LHCN-M2 (cell line): ENCODE measurements at regions not wholly inside any gene's neighbourhood (a gene's known extent, or its start where the extent isn't known, plus 50 kb on each side); places are given as distances from the start of the nearest gene placed in this dataset.
A peak's percentile ranks its signal among the peaks of the same experiment; 100 is the strongest.
"Not testable (repeated sequence)": the region's sequence is repeated elsewhere in the genome, so short reads cannot be mapped to it uniquely, and the experiment has no call there.

Experiments
- DNase-seq: peaks from one replicate; pipeline ENCODE4 v3.0.0-alpha.2; 2012; ENCODE audit warnings: low read depth

DNA sequence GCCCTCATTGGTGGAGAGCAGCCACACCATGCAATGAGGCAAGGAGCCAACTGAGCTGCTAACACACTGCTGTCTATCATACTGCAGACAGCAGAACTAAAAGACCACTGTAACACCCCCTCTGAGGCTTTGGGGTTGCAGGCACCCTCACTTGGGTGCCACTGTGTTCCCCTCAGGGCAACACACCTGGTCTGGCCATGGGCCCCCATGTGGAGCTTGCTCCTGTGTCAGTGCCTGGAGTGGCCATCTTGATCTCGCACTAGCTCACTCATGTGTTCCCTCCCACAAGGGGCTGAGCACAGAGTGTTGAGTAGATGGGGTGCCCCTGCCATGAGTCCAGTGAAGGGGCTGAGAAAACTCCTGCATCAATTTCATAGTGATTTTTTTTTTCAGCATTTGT is 532.4 kb upstream of the FTMT start:
- DNase-seq, result no peak

GRCh38 chr5:121325930-121326329 is 525.8 kb upstream of the FTMT start:
- DNase-seq, result no peak

- DNase-seq, result no peak
Observed at GRCh38 chr5:121350181-121350930, 501.3 kb upstream of the FTMT start.

DNA sequence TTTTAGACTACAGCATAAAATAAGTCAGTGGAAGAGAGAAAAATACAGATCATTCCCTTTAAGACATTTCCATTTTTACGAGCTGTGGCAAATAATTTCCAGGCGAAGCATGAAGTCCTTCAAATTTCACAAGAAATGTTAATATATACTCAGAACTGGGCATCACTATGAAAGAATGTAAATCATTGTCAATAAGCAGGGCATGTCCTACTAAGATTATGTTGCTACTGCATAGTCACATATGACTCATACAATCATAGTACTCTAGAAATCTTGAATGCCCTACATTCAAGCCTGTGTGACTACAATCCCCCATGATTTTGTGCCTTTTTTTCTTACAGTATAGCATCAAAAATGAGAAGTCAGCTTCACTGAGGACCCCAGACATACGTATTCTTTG is 485.2 kb upstream of the FTMT start:
- peak; percentile 1 for DNase-seq

DNA sequence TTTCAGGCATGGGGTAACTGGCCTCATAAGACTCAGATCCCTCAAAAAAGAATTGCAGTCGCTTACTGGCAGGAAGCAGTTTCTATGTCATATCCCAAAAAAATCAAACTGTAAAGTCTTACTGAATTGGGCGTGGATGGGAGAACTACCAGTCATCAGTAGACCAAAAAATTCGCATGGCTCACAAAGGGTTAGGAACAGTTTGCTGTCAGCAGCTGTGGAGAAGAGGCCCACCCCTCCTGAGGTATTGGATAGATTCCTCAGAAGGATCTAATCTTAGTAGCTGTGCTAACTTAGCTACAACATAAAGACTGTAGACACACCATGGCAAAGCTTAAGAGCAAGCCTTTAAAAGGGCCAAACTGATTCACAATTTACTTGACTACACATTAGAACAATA is 478.3 kb upstream of the FTMT start:
- DNase-seq, result no peak

- DNase-seq, result no peak
Observed at GRCh38 chr5:121377461-121377860, 474.2 kb upstream of the FTMT start.

GRCh38 chr5:121378046-121378445 is 473.6 kb upstream of the FTMT start:
- DNase-seq, result no peak

GRCh38 chr5:121378559-121379359 is 472.9 kb upstream of the FTMT start:
- no peak for DNase-seq

GRCh38 chr5:121380066-121380465 is 471.6 kb upstream of the FTMT start:
- no peak for DNase-seq

GRCh38 chr5:121384359-121384758 is 467.3 kb upstream of the FTMT start:
- no peak for DNase-seq

- DNase-seq, result no peak
Observed at GRCh38 chr5:121386334-121386733, 465.3 kb upstream of the FTMT start.

DNA sequence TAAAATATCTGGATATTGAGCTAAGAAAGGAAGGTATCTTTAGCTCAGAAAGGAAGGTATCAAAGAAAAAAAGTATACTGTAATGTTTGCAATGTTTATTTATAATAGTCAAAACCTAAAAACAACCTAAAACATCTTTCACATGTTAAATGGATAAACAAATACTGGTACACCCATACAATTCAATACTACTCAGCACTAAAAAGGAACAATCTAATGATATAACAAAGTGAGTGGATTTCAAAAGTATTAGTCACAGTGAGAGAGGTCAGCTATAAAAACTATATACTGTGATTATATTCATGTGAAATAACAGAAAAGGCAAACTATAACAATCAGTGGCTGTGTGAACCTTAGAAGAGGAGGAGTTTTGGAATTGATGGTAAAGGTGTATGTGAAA is 455.0 kb upstream of the FTMT start:
- DNase-seq, result no peak

GRCh38 chr5:121399879-121400278 is 451.8 kb upstream of the FTMT start:
- DNase-seq, result no peak

- no peak for DNase-seq
Observed at GRCh38 chr5:121408778-121409177, 442.9 kb upstream of the FTMT start.

DNA sequence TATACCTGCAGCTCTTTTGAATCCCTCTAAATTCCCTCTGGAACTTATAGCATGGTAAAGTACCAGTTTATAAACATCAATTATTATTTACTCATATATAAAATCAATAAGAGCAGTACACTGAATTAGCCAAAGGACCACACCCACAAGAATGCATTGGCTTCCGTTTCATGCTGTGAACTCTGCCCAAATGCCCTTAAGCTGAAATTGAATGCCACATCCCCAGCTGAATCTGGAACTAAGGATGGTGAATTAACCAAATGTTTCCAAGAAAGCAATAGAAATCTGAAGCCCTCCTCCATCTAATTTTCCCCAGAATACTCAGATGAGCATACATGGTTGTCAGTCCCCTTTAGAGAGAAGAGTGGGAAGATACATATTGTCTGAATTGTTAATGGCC is 436.4 kb upstream of the FTMT start:
- DNase-seq, result no peak

- no peak for DNase-seq
Observed at GRCh38 chr5:121421646-121422045, 430.0 kb upstream of the FTMT start.

DNA sequence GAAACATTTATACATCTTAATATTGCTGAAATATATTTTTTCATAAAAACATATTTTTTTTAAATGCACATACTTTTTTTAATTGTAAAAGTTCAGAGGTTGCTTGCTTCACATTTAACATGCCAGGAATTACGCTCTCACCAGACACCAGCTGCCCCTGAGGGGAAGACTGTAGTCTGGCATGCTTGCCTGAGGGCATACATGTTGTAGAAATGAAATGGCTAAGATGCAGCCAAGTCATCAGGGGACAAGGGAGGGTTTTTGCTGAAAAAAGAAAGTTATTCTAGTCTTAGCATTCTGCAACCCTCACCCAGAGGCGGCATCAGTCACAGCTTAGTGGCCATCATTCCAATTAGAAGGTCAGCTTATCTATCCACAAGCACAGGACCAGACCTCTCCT is 426.7 kb upstream of the FTMT start:
- no peak for DNase-seq

DNA sequence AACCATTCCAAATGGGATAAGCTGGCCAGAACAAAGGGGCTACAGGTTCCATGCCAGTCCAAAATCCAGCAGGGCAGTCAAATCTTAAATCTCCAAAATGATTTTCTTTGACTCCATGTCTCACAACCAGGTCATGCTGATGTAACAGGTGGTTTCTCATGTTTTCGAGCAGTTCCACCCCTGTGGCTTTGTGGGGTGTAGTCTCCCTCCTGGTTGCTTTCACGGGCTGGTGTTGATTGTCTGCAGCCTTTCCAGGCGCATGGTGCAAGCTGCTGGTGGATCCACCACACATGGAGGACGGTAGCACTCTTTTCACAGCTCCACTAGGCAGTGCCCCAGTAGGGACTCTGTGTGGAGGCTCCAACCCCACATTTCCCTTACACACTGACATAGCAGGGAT is 425.5 kb upstream of the FTMT start:
- DNase-seq, result no peak

GRCh38 chr5:121429761-121430160 is 421.9 kb upstream of the FTMT start:
- no peak for DNase-seq

DNA sequence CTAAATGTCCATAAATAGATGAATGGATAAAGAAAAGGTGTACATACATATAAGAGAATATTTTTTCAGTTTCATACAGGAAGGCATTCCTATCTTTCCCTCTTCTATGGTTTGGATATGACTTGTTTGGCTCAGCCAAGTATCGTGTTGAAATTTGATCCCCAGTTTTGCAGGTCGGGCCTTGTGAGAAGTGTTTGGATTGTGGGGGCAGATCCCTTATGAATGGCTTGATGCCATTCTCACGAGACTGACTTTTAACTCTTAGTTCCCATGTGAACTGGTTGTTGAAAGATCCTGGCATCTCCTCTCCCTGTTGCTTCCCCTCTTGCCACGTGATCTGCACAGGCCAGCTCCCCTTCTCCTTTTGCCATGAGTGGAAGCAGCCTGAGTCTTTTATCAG is 421.1 kb upstream of the FTMT start:
- no peak for DNase-seq

- no peak for DNase-seq
Observed at GRCh38 chr5:121445511-121445910, 406.2 kb upstream of the FTMT start.

DNA sequence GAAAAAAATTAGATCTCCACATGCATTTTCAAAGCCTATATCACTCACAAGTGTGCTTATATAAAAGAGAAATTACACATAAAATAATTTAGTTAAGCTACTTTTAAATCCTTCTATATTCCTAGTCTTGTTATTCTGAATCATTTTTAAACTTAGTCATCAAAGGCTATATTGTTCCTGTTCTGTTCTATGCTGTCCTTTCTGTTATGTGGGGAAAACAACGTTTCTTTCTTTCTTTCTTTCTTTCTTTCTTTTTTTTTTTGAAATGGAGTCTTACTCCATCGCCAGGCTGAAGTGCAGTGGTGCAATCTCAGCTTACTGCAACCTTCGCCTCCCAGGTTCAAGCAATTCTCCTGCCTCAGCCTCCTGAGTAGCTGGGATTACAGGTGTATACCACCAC is 389.2 kb upstream of the FTMT start:
- DNase-seq, result no peak

DNA sequence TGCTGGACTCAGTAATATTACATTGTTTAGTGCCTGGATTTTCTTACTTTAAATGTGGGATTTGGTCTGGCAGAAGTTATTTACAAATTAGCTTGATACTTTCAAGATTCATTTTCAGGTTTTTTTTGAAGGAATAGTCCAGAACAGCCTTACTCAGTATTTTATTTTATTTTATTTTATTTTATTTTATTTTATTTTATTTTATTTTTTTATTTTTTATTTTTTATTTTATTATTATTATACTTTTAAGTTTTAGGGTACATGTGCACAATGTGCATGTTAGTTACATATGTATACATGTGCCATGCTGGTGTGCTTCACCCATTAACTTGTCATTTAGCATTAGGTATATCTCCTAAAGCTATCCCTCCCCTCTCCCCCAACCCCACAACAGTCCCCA is 380.5 kb upstream of the FTMT start:
- DNase-seq, result not testable (repeated sequence)
